Keratinocyte (primary cell): ENCODE measurements at regions not wholly inside any gene's neighbourhood (a gene's known extent, or its start where the extent isn't known, plus 50 kb on each side); places are given as distances from the start of the nearest gene placed in this dataset.

Experiments used
- DNase-seq: peaks from one replicate; pipeline ENCODE4 v3.0.0-alpha.2; 2011; ENCODE audit warnings: low read depth, missing footprints, low spot score
- FAIRE-seq: peaks from 2 replicates; lab custom pipeline; 2011; peaks lifted over from hg19 to GRCh38; lab: Jason Lieb, UNC
- H2AFZ ChIP-seq: 2 replicates; pipeline ENCODE4 v1.6.0; 2012; ENCODE audit warnings: low read length, control low read depth, inconsistent platforms; ENCODE audit not compliant: control insufficient read depth
- H3K27ac ChIP-seq: 2 replicates; pipeline ENCODE4 v1.5.1; 2011; ENCODE audit warnings: low read length; ENCODE audit not compliant: control insufficient read depth, insufficient read depth
- H3K27me3 ChIP-seq: 3 replicates; pipeline ENCODE4 v1.6.0; 2011; ENCODE audit warnings: low read length; ENCODE audit not compliant: control insufficient read depth, insufficient read depth; ENCODE audit errors: extremely low read depth
- H3K36me3 ChIP-seq, 2 experiments: 2 replicates in 1 of 2; 3 replicates in 1 of 2; pipeline ENCODE4 v1.5.1; 2011; ENCODE audit warnings: low read length in 2 of 2, mild to moderate bottlenecking in 1 of 2; ENCODE audit not compliant: control insufficient read depth in 2 of 2, insufficient read depth in 2 of 2; ENCODE audit errors: extremely low read depth in 1 of 2
- H3K4me1 ChIP-seq: 3 replicates; pipeline ENCODE4 v1.5.1; 2011; ENCODE audit warnings: low read length; ENCODE audit not compliant: control insufficient read depth, insufficient read depth; ENCODE audit errors: extremely low read depth
- H3K4me2 ChIP-seq: 3 replicates; pipeline ENCODE4 v1.6.0; 2011; ENCODE audit warnings: low read depth, low read length; ENCODE audit not compliant: control insufficient read depth, insufficient read depth; ENCODE audit errors: extremely low read depth
- H3K4me3 ChIP-seq, 3 experiments: fragments of 200-600 bp in 1 of 3; sonication (generic) in 1 of 3; 2 replicates in 2 of 3; 3 replicates in 1 of 3; pipeline ENCODE4 v1.5.1; 2011 to 2016; ENCODE audit warnings: low read length in 3 of 3, mild to moderate bottlenecking in 3 of 3, control low read depth in 2 of 3, inconsistent platforms in 1 of 3, low read depth in 1 of 3, mixed read lengths in 1 of 3, mixed run types in 1 of 3, moderate library complexity in 1 of 3; ENCODE audit not compliant: control insufficient read depth in 2 of 3, insufficient read depth in 2 of 3; ENCODE audit errors: extremely low read depth in 1 of 3
- H3K79me2 ChIP-seq: 2 replicates; pipeline ENCODE4 v1.6.0; 2012; ENCODE audit warnings: low read length; ENCODE audit not compliant: control insufficient read depth, insufficient read depth
- H3K9ac ChIP-seq: 3 replicates; pipeline ENCODE4 v1.6.0; 2011; ENCODE audit warnings: low read length; ENCODE audit not compliant: control insufficient read depth, insufficient read depth; ENCODE audit errors: extremely low read depth
- H3K9me1 ChIP-seq: 3 replicates; pipeline ENCODE4 v1.6.0; 2011; ENCODE audit warnings: low read length; ENCODE audit not compliant: control insufficient read depth, insufficient read depth; ENCODE audit errors: extremely low read depth
- H3K9me3 ChIP-seq: 2 replicates; pipeline ENCODE4 v1.5.1; 2012; ENCODE audit warnings: low read depth, low read length; ENCODE audit not compliant: control insufficient read depth
- H4K20me1 ChIP-seq: 3 replicates; pipeline ENCODE4 v1.6.0; 2011; ENCODE audit warnings: low read length; ENCODE audit not compliant: control insufficient read depth, insufficient read depth; ENCODE audit errors: extremely low read depth
- EZH2 ChIP-seq: IDR thresholded peaks from one replicate; pipeline ENCODE4 v1.6.1; 2012; ENCODE audit warnings: inconsistent platforms, mild to moderate bottlenecking, low read length, moderate library complexity
- dilution Hi-C: fragments of 300-500 bp; cut with MboI; formaldehyde crosslinking; loops from one replicate; pipeline ENCODE4 v1.7.0; 2020; ENCODE audit warnings: low sequenced_read_pairs; ENCODE audit not compliant: extremely low pct_ligation_motif_present
- TF ChIP-seq, protein P1 (sequence below), 3 experiments: IDR thresholded peaks in 1 of 3; conservative IDR thresholded peaks in 1 of 3; optimal IDR thresholded peaks in 1 of 3; 2 replicates in 2 of 3; 3 replicates in 1 of 3; pipeline versions ENCODE3 to v1.5.1; 2011; ENCODE audit warnings: low read length in 3 of 3, mild to moderate bottlenecking in 3 of 3, moderate library complexity in 2 of 3, control low read depth in 1 of 3, inconsistent platforms in 1 of 3; ENCODE audit not compliant: insufficient read depth in 2 of 3; ENCODE audit errors: extremely low read depth in 1 of 3

DNA sequence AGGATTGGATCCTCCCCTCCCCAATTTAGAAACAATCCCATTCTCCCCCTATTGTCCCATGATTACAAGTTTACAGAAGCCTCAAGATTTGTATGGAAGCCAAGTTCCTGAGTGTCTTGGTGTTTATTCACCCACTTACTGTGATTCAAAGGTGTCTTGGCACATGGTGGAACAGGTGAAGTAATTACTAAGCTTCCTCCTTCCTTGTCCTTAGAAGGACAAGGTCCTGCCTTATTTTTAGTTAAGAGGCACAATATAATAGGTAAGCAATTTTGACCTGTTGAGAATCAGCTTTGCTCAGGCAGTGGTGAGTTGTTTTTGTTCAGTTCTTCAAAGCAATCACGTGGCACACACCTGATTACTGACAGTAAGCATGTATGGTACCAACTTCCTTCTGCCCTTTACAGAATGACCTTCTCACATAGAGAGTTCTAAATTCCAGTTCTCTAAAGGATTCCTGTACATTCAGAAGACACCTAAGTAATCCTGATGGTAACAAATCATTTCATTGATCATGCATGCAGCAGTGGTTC is 60.7 kb upstream of the SLC13A1 start:
- H3K27ac ChIP-seq = no peak overlapping the region
- H3K9me3 ChIP-seq = no peaks in the 10 kb centered on the region
- DNase-seq = no peak
- H3K79me2 ChIP-seq = no peaks in the 10 kb centered on the region
- H3K9ac ChIP-seq = no peak overlapping the region
- dilution Hi-C loops = no loop called here
- no peak overlapping the region for H2AFZ ChIP-seq
- no peak for FAIRE-seq
- H3K9me1 ChIP-seq = no peaks in the 10 kb centered on the region
- no peak overlapping the region for H3K4me2 ChIP-seq
- no peaks in the 10 kb centered on the region for H3K27me3 ChIP-seq
- no peak for TF ChIP-seq EZH2
- TF ChIP-seq, protein P1, sequence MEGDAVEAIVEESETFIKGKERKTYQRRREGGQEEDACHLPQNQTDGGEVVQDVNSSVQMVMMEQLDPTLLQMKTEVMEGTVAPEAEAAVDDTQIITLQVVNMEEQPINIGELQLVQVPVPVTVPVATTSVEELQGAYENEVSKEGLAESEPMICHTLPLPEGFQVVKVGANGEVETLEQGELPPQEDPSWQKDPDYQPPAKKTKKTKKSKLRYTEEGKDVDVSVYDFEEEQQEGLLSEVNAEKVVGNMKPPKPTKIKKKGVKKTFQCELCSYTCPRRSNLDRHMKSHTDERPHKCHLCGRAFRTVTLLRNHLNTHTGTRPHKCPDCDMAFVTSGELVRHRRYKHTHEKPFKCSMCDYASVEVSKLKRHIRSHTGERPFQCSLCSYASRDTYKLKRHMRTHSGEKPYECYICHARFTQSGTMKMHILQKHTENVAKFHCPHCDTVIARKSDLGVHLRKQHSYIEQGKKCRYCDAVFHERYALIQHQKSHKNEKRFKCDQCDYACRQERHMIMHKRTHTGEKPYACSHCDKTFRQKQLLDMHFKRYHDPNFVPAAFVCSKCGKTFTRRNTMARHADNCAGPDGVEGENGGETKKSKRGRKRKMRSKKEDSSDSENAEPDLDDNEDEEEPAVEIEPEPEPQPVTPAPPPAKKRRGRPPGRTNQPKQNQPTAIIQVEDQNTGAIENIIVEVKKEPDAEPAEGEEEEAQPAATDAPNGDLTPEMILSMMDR (optimal IDR thresholded peaks at IDR 0.05 in 1 of 3, IDR thresholded peaks at IDR 0.05 in 1 of 3, conservative IDR thresholded peaks at IDR 0.05 in 1 of 3; ENCODE audit: extremely low read depth in 1 of 3, insufficient read depth in 2 of 3, low read length in 3 of 3) = no peak
- no peaks in the 10 kb centered on the region for H3K36me3 ChIP-seq
- H4K20me1 ChIP-seq = no peaks in the 10 kb centered on the region
- no peaks in the 10 kb centered on the region for H3K4me1 ChIP-seq
- H3K4me3 ChIP-seq = no peak overlapping the region

DNA sequence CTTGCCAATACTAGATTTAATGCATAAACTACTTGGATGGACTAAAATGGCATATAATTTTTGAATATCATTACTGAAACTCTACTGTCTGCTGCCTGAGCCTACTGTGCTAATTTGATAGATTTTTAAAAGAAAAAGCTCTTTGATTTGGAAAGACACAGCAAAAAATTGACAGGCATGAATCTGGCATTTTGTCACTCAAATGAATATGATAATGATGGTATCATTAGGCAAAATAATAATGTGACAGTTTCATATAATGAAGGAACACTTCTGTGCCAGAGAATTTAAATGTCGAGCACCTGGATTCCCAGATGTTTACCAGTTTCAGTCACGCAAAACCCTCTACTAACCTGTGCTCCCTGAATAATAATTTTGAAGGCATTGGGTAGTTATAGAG is 60.0 kb upstream of the SLC13A1 start:
- Histone ChIP-seq H3K9ac (no peak overlapping the region), H3K4me1 (no peaks in the 10 kb centered on the region), H2AFZ (no peak overlapping the region), H3K36me3 (no peaks in the 10 kb centered on the region), H3K27me3 (no peaks in the 10 kb centered on the region), H3K79me2 (no peaks in the 10 kb centered on the region), H3K4me2 (no peak overlapping the region), H3K27ac (no peak overlapping the region), H3K9me3 (no peaks in the 10 kb centered on the region), H3K4me3 (no peak overlapping the region), H4K20me1 (no peaks in the 10 kb centered on the region), H3K9me1 (no peaks in the 10 kb centered on the region)
- dilution Hi-C loops = no loop called here
- FAIRE-seq (no peak), DNase-seq (no peak)
- TF ChIP-seq EZH2 = no peak
- TF ChIP-seq, protein P1 (optimal IDR thresholded peaks at IDR 0.05 in 1 of 3, IDR thresholded peaks at IDR 0.05 in 1 of 3, conservative IDR thresholded peaks at IDR 0.05 in 1 of 3; ENCODE audit: extremely low read depth in 1 of 3, insufficient read depth in 2 of 3, low read length in 3 of 3) = no peak
